Pancreas (tissue), 10 donors: ENCODE measurements at regions not wholly inside any gene's neighbourhood (a gene's known extent, or its start where the extent isn't known, plus 50 kb on each side); places are given as distances from the start of the nearest gene placed in this dataset.

Experiments
- ATAC-seq, 4 donors: fragments of 200-7000 bp; cut with Tn5 transposase; one replicate each; pipeline versions ENCODE4 v1.8.0 to v1.9.1; 2020; ENCODE audit warnings: mild to moderate bottlenecking in 4 of 4, moderate library complexity in 4 of 4
- DNase-seq, 6 donors: peaks; one replicate each; pipeline ENCODE4 v3.0.0-alpha.2; 2020
- FAIRE-seq: peaks from 2 replicates; lab custom pipeline; 2012; peaks lifted over from hg19 to GRCh38; lab: Jason Lieb, UNC
- H3K27ac ChIP-seq, 4 donors: fragments of 200-600 bp; sonication (generic); 1 replicate in 3 of 4; 2 replicates in 1 of 4; pipeline versions ENCODE4 v1.5.0 to v1.8.0; 2020
- H3K27me3 ChIP-seq, 4 donors: fragments of 200-600 bp; one replicate each; pipeline ENCODE4 v1.8.0; 2021
- H3K36me3 ChIP-seq, 3 donors: fragments of 200-600 bp; sonication (generic) in 1 of 3; one replicate each; pipeline versions ENCODE4 v1.5.0 to v1.8.0; 2020 to 2021
- H3K4me1 ChIP-seq, 3 donors: fragments of 200-600 bp; one replicate each; pipeline ENCODE4 v1.8.0; 2021
- H3K4me3 ChIP-seq, 4 donors: fragments of 200-600 bp; sonication (generic) in 2 of 4; one replicate each; pipeline versions ENCODE4 v1.5.0 to v1.8.0; 2020 to 2021
- H3K9me3 ChIP-seq, 4 donors: fragments of 200-600 bp; one replicate each; pipeline ENCODE4 v1.8.0; 2021
- WGBS, 2 donors: extraction: QIAGEN DNeasy Blood & Tissue Kit; methylation state at CpG; one replicate each; pipeline ENCODE4 v1.1.7; 2013; 5-methylcytosine and 5-hydroxymethylcytosine counted together
- intact Hi-C, 3 donors: fragments of 100-400 bp; cut with DNase I; formaldehyde crosslinking; loops; one replicate each; pipeline versions ENCODE4 v1.11.1 to v1.14.2; 2022
- TF ChIP-seq, protein P1 (sequence below), 4 donors: fragments of 200-600 bp; sonication (generic) in 3 of 4; IDR thresholded peaks; one replicate each; pipeline versions ENCODE4 v1.5.0 to v1.8.0; 2021; ENCODE audit warnings: antibody characterized with exemption in 4 of 4
- donor health status: healthy with polysubstance abuse.
- donor health status: DM: no; HTN: no; CAD: no; lungs with moderate emphysema.
- donor health status: DM: no; HTN: no; CAD: no.
- donor health status: control.
- donor health status: control.
- donor health status: Bipolar disorder and iron deficiency.
- donor health status: DM: yes; HTN: yes; CAD: no.
- donor health status: DM: no; HTN: no; CAD: no.
- donor health status: DM: no; HTN: no; CAD: no.
- donor health status: DM: yes; HTN: yes; CAD: no.

GRCh38 chr21:19181604-19182140 is 778.1 kb upstream of the TMPRSS15 start:
- intact Hi-C loops, result no loop called here
- no peak overlapping the region for H3K27ac ChIP-seq
- no peaks in the 10 kb centered on the region for H3K4me1 ChIP-seq
- ATAC-seq (no peak), DNase-seq (peak in 1 of 6 donors; percentile 6), FAIRE-seq (no peak)
- H3K36me3 ChIP-seq, result no peaks in the 10 kb centered on the region
- TF ChIP-seq, protein P1, sequence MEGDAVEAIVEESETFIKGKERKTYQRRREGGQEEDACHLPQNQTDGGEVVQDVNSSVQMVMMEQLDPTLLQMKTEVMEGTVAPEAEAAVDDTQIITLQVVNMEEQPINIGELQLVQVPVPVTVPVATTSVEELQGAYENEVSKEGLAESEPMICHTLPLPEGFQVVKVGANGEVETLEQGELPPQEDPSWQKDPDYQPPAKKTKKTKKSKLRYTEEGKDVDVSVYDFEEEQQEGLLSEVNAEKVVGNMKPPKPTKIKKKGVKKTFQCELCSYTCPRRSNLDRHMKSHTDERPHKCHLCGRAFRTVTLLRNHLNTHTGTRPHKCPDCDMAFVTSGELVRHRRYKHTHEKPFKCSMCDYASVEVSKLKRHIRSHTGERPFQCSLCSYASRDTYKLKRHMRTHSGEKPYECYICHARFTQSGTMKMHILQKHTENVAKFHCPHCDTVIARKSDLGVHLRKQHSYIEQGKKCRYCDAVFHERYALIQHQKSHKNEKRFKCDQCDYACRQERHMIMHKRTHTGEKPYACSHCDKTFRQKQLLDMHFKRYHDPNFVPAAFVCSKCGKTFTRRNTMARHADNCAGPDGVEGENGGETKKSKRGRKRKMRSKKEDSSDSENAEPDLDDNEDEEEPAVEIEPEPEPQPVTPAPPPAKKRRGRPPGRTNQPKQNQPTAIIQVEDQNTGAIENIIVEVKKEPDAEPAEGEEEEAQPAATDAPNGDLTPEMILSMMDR (IDR thresholded peaks at IDR 0.05), result no peak
- WGBS, 2 donors, result 42 to 48% methylated on average over 3 of the region's 3 CpGs
- H3K4me3 ChIP-seq, result no peak overlapping the region
- H3K9me3 ChIP-seq, result no peaks in the 10 kb centered on the region
- H3K27me3 ChIP-seq, result no peaks in the 10 kb centered on the region

GRCh38 chr21:19197950-19198349 is 794.4 kb upstream of the TMPRSS15 start:
- Histone ChIP-seq H3K4me1 (no peaks in the 10 kb centered on the region), H3K4me3 (no peak overlapping the region), H3K36me3 (no peaks in the 10 kb centered on the region), H3K27ac (no peak overlapping the region), H3K9me3 (no peaks in the 10 kb centered on the region), H3K27me3 (no peaks in the 10 kb centered on the region)
- DNase-seq (no peak), ATAC-seq (no peak), FAIRE-seq (no peak)
- WGBS, 2 donors, result 51 to 63% methylated on average over 4 of the region's 4 CpGs
- intact Hi-C loops, result no loop called here
- TF ChIP-seq, protein P1 (IDR thresholded peaks at IDR 0.05), result no peak

GRCh38 chr21:19198801-19199200 is 795.2 kb upstream of the TMPRSS15 start:
- no peak overlapping the region for H3K27ac ChIP-seq

DNA sequence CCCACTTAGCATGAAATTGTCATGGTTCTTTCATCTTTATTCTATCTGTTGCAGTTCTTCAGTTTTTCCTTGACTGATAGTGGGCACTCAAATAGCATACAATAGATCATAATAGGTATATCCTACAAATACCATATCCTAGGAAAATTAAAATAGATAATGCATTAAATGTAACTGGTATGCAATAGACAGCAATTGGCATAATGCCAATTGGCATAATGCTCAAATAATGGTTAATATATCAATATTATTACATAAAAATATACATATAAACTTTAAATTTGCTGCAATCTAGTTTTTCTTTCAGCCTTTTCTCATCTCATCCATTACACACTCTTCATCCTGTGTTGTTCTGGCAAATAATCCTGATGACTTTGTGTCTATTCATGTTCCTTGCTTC is 814.6 kb upstream of the TMPRSS15 start:
- ATAC-seq, result no peak
- FAIRE-seq, result no peak
- no peak overlapping the region for H3K27ac ChIP-seq
- intact Hi-C loops, result no loop called here
- H3K36me3 ChIP-seq, result no peaks in the 10 kb centered on the region
- no peak for DNase-seq
- no peaks in the 10 kb centered on the region for H3K4me1 ChIP-seq
- H3K27me3 ChIP-seq, result no peaks in the 10 kb centered on the region
- H3K9me3 ChIP-seq, result no peaks in the 10 kb centered on the region
- TF ChIP-seq, protein P1 (IDR thresholded peaks at IDR 0.05), result no peak
- H3K4me3 ChIP-seq, result no peak overlapping the region

More at GRCh38 chr21:19198801-19199200, 795.2 kb upstream of the TMPRSS15 start:
- H3K9me3 ChIP-seq, result no peaks in the 10 kb centered on the region
- FAIRE-seq (no peak), ATAC-seq (no peak), DNase-seq (no peak)
- 75 to 87% methylated on average over 3 of the region's 3 CpGs for WGBS, 2 donors
- TF ChIP-seq, protein P1 (IDR thresholded peaks at IDR 0.05), result no peak
- no peaks in the 10 kb centered on the region for H3K36me3 ChIP-seq
- no peak overlapping the region for H3K4me3 ChIP-seq
- no peaks in the 10 kb centered on the region for H3K27me3 ChIP-seq
- no peaks in the 10 kb centered on the region for H3K4me1 ChIP-seq
- intact Hi-C loops, result no loop called here

DNA sequence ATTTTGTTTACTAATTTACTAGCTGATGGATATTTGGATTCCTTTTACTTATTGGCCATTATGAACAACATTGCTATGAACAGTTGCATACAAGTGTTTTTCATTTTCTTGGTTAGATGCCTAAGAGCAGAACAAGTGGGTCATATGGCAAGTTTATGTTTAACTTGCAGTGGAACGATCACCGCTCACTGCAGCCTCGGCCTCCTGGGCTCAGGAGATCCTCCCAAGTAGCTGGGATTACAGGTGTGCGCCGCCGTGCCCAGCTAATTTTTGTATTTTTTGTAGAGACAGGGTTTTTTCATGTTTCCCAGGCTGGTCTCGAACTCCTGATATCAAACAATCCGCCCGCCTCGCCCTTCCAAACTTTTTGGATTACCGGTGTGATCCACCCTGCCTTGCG is 820.5 kb upstream of the TMPRSS15 start:
- FAIRE-seq, result no peak
- Histone ChIP-seq H3K27ac (no peak overlapping the region), H3K9me3 (no peaks in the 10 kb centered on the region), H3K4me1 (no peaks in the 10 kb centered on the region), H3K27me3 (no peaks in the 10 kb centered on the region), H3K36me3 (no peaks in the 10 kb centered on the region), H3K4me3 (no peak overlapping the region)
- 79 to 85% methylated on average over 12 of the region's 12 CpGs for WGBS, 2 donors
- TF ChIP-seq, protein P1 (IDR thresholded peaks at IDR 0.05), result no peak
- no peak for DNase-seq
- intact Hi-C loops, result no loop called here
- no peak for ATAC-seq
